HepG2 (cell line): ENCODE measurements at regions not wholly inside any gene's neighbourhood (a gene's known extent, or its start where the extent isn't known, plus 50 kb on each side); places are given as distances from the start of the nearest gene placed in this dataset.

ENCODE experiments used
- ATAC-seq: fragments of 200-7000 bp; cut with Tn5 transposase; 3 replicates; pipeline ENCODE4 v1.9.1; 2020; ENCODE audit warnings: mild to moderate bottlenecking, moderate library complexity
- BruUV-seq: library from RNA; stranded (reverse); fragments of 400-500 nt; replicated peaks from 2 replicates; lab custom pipeline; 2021; lab: Mats Ljungman, UMichigan
- CTCF ChIA-PET: fragments of 300-600 bp; formaldehyde crosslinking; extraction: SDS; loops from one replicate; lab custom pipeline; 2021; ENCODE audit warnings: low total read pairs, inconsistent platforms, low intra/inter-chr PET ratio; lab: Yijun Ruan, JAX
- POLR2A ChIA-PET: fragments of 350-600 bp; sonication (Branson Sonifier 250); formaldehyde crosslinking; loops from one replicate; lab custom pipeline; 2020; ENCODE audit warnings: antibody characterized with exemption, inconsistent platforms; lab: Yijun Ruan, JAX
- DNase-seq: peaks from one replicate; pipeline ENCODE4 v3.0.0-alpha.2; 2015; ENCODE audit warnings: low spot score
- FAIRE-seq: peaks from 3 replicates; lab custom pipeline; 2011; peaks lifted over from hg19 to GRCh38; lab: Jason Lieb, UNC
- H2AFZ ChIP-seq: one replicate; pipeline ENCODE4 v1.6.1; 2011; ENCODE audit warnings: low read length, inconsistent platforms
- H3K27ac ChIP-seq: fragments of 300-600 bp; 3 replicates; pipeline ENCODE4 v1.8.0; 2011; ENCODE audit warnings: mixed run types, mild to moderate bottlenecking, mixed read lengths, low read length, inconsistent platforms; ENCODE audit not compliant: insufficient read depth; ENCODE audit errors: extremely low read length
- H3K27me3 ChIP-seq, 2 experiments: fragments of 200-600 bp in 1 of 2; 2 replicates in 1 of 2; 3 replicates in 1 of 2; pipeline versions ENCODE4 v1.6.0 to v1.8.0; 2011; ENCODE audit warnings: low read length in 2 of 2, mild to moderate bottlenecking in 2 of 2, moderate library complexity in 2 of 2, inconsistent platforms in 1 of 2; ENCODE audit not compliant: insufficient read depth in 2 of 2, control insufficient read depth in 1 of 2
- H3K36me3 ChIP-seq, 2 experiments: fragments of 200-600 bp in 1 of 2; replicated peaks in 1 of 2; 2 replicates in 1 of 2; 3 replicates in 1 of 2; pipeline versions ENCODE4 v1.5.1 to v1.8.0; 2011; ENCODE audit warnings: low read length in 2 of 2, inconsistent platforms in 1 of 2; ENCODE audit not compliant: insufficient read depth in 2 of 2, control insufficient read depth in 1 of 2
- H3K4me1 ChIP-seq: 2 replicates; pipeline ENCODE4 v1.5.1; 2012; ENCODE audit warnings: low read length, inconsistent platforms; ENCODE audit not compliant: insufficient read depth
- H3K4me2 ChIP-seq: 2 replicates; pipeline ENCODE4 v1.6.0; 2011; ENCODE audit warnings: low read depth, low read length, inconsistent platforms
- H3K4me3 ChIP-seq, 3 experiments: fragments of 200-600 bp in 1 of 3; sonication (generic), shearing (Covaris generic) in 1 of 3; replicated peaks in 1 of 3; 2 replicates each; pipeline ENCODE4 v1.5.1; 2011 to 2016; ENCODE audit warnings: low read length in 3 of 3, inconsistent platforms in 2 of 3, low read depth in 2 of 3, mild to moderate bottlenecking in 2 of 3, control low read depth in 1 of 3, mixed read lengths in 1 of 3; ENCODE audit not compliant: insufficient read depth in 1 of 3
- H3K79me2 ChIP-seq: one replicate; pipeline ENCODE4 v1.6.1; 2011; ENCODE audit warnings: low read length, inconsistent platforms; ENCODE audit not compliant: insufficient read depth
- H3K9ac ChIP-seq: 2 replicates; pipeline ENCODE4 v1.6.0; 2011; ENCODE audit warnings: mild to moderate bottlenecking, low read depth, low read length, inconsistent platforms; ENCODE audit not compliant: insufficient read depth
- H3K9me3 ChIP-seq: 2 replicates; pipeline ENCODE4 v1.5.1; 2012; ENCODE audit warnings: mild to moderate bottlenecking, low read length
- H4K20me1 ChIP-seq: 2 replicates; pipeline ENCODE4 v1.6.0; 2011; ENCODE audit warnings: inconsistent platforms, mild to moderate bottlenecking, low read length, moderate library complexity; ENCODE audit not compliant: insufficient read depth
- HNF1A ChIP-seq, 2 experiments: sonication (generic) in 1 of 2; formaldehyde crosslinking in 1 of 2; IDR thresholded peaks; 2 replicates each; pipeline versions ENCODE4 v1.4.0 to v1.6.1; 2016 to 2020; ENCODE audit warnings: borderline replicate concordance in 1 of 2, low read depth in 1 of 2, mild to moderate bottlenecking in 1 of 2, missing genetic modification reagents in 1 of 2
- ISL2 ChIP-seq: sonication (generic); formaldehyde crosslinking; IDR thresholded peaks from 2 replicates; pipeline ENCODE4 v1.5.0; 2020; ENCODE audit warnings: missing genetic modification reagents
- ZBTB14 ChIP-seq: sonication (generic); formaldehyde crosslinking; IDR thresholded peaks from 2 replicates; pipeline ENCODE4 v1.4.0; 2020; ENCODE audit warnings: missing genetic modification reagents
- ZFP1 ChIP-seq: IDR thresholded peaks from 2 replicates; pipeline ENCODE4 v1.6.1; 2016
- ZNF296 ChIP-seq: sonication (generic); formaldehyde crosslinking; conservative IDR thresholded peaks from 2 replicates; pipeline ENCODE4 v1.5.0; 2020; ENCODE audit warnings: mild to moderate bottlenecking, missing genetic modification reagents
- ZNF30 ChIP-seq: sonication (generic); formaldehyde crosslinking; IDR thresholded peaks from 2 replicates; pipeline ENCODE4 v1.5.0; 2020; ENCODE audit warnings: mild to moderate bottlenecking, missing genetic modification reagents
- ZNF513 ChIP-seq: sonication (generic); formaldehyde crosslinking; conservative IDR thresholded peaks from 2 replicates; pipeline ENCODE4 v1.5.0; 2020; ENCODE audit warnings: missing genetic modification reagents
- ZSCAN22 ChIP-seq: sonication (generic); formaldehyde crosslinking; IDR thresholded peaks from 2 replicates; pipeline ENCODE4 v1.4.0; 2020; ENCODE audit warnings: mild to moderate bottlenecking, missing genetic modification reagents
- WGBS: methylation state at CpG from one replicate; pipeline ENCODE4 v1.1.6; 2017; ENCODE audit warnings: low lambda C conversion rate; 5-methylcytosine and 5-hydroxymethylcytosine counted together
- in situ Hi-C: cut with HindIII; loops from 2 replicates; pipeline ENCODE4 v1.10.0; 2017; ENCODE audit warnings: low pct_unique_long_range_greater_than_20kb; ENCODE audit not compliant: extremely low pct_ligation_motif_present
- intact Hi-C: fragments of 100-400 bp; cut with micrococcal nuclease; formaldehyde crosslinking; loops from one replicate; pipeline ENCODE4 v1.10.0; 2022; ENCODE audit not compliant: unreplicated experiment
- TF ChIP-seq, protein P1 (sequence below): IDR thresholded peaks from 2 replicates; pipeline ENCODE4 v1.6.1; 2016; ENCODE audit warnings: missing compliant biosample characterization, missing genetic modification reagents, borderline replicate concordance
- TF ChIP-seq, protein P2 (sequence below): sonication (generic); formaldehyde crosslinking; IDR thresholded peaks from 2 replicates; pipeline ENCODE4 v1.9.0; 2021; ENCODE audit warnings: missing genetic modification reagents, borderline replicate concordance
- TF ChIP-seq, protein P3 (sequence below): sonication (generic); formaldehyde crosslinking; IDR thresholded peaks from 2 replicates; pipeline ENCODE4 v1.8.1; 2023; ENCODE audit warnings: mild to moderate bottlenecking, missing genetic modification reagents

- 0% methylated on average over 2 of the region's 2 CpGs for WGBS
- ChIA-PET CTCF (no interaction called here), POLR2A (no interaction called here)
- no TSS peak for BruUV-seq
- no peak overlapping the region for H3K27ac ChIP-seq
- H3K79me2 ChIP-seq: no peaks in the 10 kb centered on the region
- no peak overlapping the region for H3K4me2 ChIP-seq
- FAIRE-seq (no peak), DNase-seq (no peak), ATAC-seq (no peak)
- H3K36me3 ChIP-seq: no peaks in the 10 kb centered on the region
- H3K9ac ChIP-seq: no peak overlapping the region
- no peaks in the 10 kb centered on the region for H4K20me1 ChIP-seq
- no peaks in the 10 kb centered on the region for H3K9me3 ChIP-seq
- H2AFZ ChIP-seq: no peak overlapping the region
- intact Hi-C loops: no loop called here
- no peak overlapping the region for H3K4me3 ChIP-seq
- H3K27me3 ChIP-seq: no peaks in the 10 kb centered on the region; a peak in 2 of 5 replicates
- in situ Hi-C loops: no loop called here
- H3K4me1 ChIP-seq: no peaks in the 10 kb centered on the region
- TF ChIP-seq ZFP1 (CRISPR knock-in tag) (no peak), ZNF513 (CRISPR knock-in tag) (no peak), ZNF296 (CRISPR knock-in tag) (no peak), ZNF30 (CRISPR knock-in tag) (no peak), HNF1A (IDR thresholded peaks at IDR 0.05; ENCODE audit: low read depth) (no peak), HNF1A (CRISPR knock-in tag; IDR thresholded peaks at IDR 0.05; ENCODE audit: borderline replicate concordance) (no peak), ZSCAN22 (CRISPR knock-in tag) (no peak), ZBTB14 (no peak), ISL2 (CRISPR knock-in tag) (no peak)
- TF ChIP-seq, protein P1, sequence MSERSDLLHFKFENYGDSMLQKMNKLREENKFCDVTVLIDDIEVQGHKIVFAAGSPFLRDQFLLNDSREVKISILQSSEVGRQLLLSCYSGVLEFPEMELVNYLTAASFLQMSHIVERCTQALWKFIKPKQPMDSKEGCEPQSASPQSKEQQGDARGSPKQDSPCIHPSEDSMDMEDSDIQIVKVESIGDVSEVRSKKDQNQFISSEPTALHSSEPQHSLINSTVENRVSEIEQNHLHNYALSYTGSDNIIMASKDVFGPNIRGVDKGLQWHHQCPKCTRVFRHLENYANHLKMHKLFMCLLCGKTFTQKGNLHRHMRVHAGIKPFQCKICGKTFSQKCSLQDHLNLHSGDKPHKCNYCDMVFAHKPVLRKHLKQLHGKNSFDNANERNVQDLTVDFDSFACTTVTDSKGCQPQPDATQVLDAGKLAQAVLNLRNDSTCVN (CRISPR knock-in tag): no peak
- TF ChIP-seq, protein P2, sequence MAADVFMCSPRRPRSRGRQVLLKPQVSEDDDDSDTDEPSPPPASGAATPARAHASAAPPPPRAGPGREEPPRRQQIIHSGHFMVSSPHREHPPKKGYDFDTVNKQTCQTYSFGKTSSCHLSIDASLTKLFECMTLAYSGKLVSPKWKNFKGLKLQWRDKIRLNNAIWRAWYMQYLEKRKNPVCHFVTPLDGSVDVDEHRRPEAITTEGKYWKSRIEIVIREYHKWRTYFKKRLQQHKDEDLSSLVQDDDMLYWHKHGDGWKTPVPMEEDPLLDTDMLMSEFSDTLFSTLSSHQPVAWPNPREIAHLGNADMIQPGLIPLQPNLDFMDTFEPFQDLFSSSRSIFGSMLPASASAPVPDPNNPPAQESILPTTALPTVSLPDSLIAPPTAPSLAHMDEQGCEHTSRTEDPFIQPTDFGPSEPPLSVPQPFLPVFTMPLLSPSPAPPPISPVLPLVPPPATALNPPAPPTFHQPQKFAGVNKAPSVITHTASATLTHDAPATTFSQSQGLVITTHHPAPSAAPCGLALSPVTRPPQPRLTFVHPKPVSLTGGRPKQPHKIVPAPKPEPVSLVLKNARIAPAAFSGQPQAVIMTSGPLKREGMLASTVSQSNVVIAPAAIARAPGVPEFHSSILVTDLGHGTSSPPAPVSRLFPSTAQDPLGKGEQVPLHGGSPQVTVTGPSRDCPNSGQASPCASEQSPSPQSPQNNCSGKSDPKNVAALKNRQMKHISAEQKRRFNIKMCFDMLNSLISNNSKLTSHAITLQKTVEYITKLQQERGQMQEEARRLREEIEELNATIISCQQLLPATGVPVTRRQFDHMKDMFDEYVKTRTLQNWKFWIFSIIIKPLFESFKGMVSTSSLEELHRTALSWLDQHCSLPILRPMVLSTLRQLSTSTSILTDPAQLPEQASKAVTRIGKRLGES (CRISPR knock-in tag): no peak
- TF ChIP-seq, protein P3, sequence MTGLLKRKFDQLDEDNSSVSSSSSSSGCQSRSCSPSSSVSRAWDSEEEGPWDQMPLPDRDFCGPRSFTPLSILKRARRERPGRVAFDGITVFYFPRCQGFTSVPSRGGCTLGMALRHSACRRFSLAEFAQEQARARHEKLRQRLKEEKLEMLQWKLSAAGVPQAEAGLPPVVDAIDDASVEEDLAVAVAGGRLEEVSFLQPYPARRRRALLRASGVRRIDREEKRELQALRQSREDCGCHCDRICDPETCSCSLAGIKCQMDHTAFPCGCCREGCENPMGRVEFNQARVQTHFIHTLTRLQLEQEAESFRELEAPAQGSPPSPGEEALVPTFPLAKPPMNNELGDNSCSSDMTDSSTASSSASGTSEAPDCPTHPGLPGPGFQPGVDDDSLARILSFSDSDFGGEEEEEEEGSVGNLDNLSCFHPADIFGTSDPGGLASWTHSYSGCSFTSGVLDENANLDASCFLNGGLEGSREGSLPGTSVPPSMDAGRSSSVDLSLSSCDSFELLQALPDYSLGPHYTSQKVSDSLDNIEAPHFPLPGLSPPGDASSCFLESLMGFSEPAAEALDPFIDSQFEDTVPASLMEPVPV (CRISPR knock-in tag): no peak
Observed at GRCh38 chr3:59522550-59522949, 472.7 kb upstream of the CFAP20DC start.
